GM21529 (cell line): ENCODE measurements at regions not wholly inside any gene's neighbourhood (a gene's known extent, or its start where the extent isn't known, plus 50 kb on each side); places are given as distances from the start of the nearest gene placed in this dataset.
"Not testable (repeated sequence)": the region's sequence is repeated elsewhere in the genome, so short reads cannot be mapped to it uniquely, and the experiment has no call there.

Experiments
- ATAC-seq: cut with Tn5 transposase; IDR thresholded peaks from one replicate; pipeline ENCODE4 v1.9.1; 2021; ENCODE audit not compliant: unreplicated experiment

GRCh38 chr9:38133595-38133994 lies 64.6 kb upstream of the SHB start:
- no peak for ATAC-seq

- no peak for ATAC-seq
Observed at GRCh38 chr9:38132956-38133355, 63.9 kb upstream of the SHB start.

- no peak for ATAC-seq
Observed at GRCh38 chr9:38131729-38132128, 62.7 kb upstream of the SHB start.

GRCh38 chr9:38130724-38131123 lies 61.7 kb upstream of the SHB start:
- ATAC-seq, result no peak

- ATAC-seq, result no peak
Observed at GRCh38 chr9:38129366-38129765, 60.3 kb upstream of the SHB start.

GRCh38 chr9:38128752-38129270 lies 59.8 kb upstream of the SHB start:
- no peak for ATAC-seq

- ATAC-seq, result no peak
Observed at GRCh38 chr9:38127271-38127839, 58.3 kb upstream of the SHB start.

- ATAC-seq, result no peak
Observed at GRCh38 chr9:38126730-38127129, 57.7 kb upstream of the SHB start.

GRCh38 chr9:38125889-38126288 lies 56.9 kb upstream of the SHB start:
- ATAC-seq, result no peak

GRCh38 chr9:38123359-38123758 lies 54.3 kb upstream of the SHB start:
- ATAC-seq, result not testable (repeated sequence)

- no peak for ATAC-seq
Observed at GRCh38 chr9:38120961-38121360, 51.9 kb upstream of the SHB start.

GRCh38 chr9:38119560-38120236 lies 50.7 kb upstream of the SHB start:
- no peak for ATAC-seq

GRCh38 chr9:38118862-38119438 lies 49.9 kb upstream of the SHB start:
- ATAC-seq, result no peak
